ENCODE measurements at regions not wholly inside any gene's neighbourhood (a gene's known extent, or its start where the extent isn't known, plus 50 kb on each side); places are given as distances from the start of the nearest gene placed in this dataset.

DNA sequence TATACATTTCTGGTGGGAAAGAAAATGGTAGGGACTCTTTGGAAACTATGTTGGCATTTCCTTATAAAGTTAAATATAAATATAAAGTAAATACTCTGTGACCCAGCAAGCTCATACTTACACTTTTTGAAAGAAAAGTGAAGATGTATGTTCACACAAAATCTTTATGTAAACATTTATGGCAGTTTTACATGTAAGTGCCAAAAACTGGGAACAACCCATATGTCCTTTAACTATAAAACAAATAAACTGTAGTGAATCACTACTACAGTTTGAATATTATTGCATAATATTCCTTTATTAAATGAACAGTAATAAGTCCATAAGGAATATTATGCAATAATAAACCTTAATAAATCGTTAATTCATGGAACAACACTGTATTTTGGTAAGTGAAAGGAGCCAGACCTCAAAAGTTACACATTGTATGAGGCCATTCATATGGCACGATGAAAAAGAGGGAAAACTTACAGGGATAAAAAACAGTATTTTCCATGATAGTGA is 1660.3 kb upstream of the LRRTM3 start:
- TF ChIP-seq TAF1 (IDR thresholded peaks at IDR 0.05; ENCODE audit: borderline replicate concordance, low read depth, low read length) (no peak), POLR2AphosphoS5 (IDR thresholded peaks at IDR 0.05; ENCODE audit: low read depth, low read length) (no peak), POLR2A (IDR thresholded peaks at IDR 0.05; ENCODE audit: low read depth, low read length) (no peak)

All from GM12892 (cell line).